ENCODE measurements at regions not wholly inside any gene's neighbourhood (a gene's known extent, or its start where the extent isn't known, plus 50 kb on each side); places are given as distances from the start of the nearest gene placed in this dataset.

DNA sequence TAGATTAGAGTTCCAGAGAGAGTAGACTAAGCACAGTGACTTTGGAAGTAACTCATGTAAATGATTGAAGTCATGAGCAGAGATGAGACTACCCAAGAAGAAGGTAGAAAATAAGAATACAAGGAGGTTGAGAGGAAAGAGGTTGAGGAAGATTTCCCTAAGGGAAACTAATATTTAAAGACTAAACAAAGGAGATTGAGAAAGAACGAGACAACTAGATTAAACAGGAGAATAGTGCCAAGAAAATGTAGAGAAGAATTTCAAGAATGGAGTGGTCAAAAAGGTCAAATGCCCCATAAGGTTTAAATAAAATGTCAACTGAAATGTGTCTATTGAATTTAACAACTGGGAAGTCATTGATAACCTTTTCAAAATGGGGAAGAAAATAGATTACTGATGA lies 59.0 kb downstream of the RPS29 start:
- Histone ChIP-seq H3K4me1 (ENCODE audit: control insufficient read depth, insufficient read depth, low read length, unreplicated experiment) (peaks cover 23% of the 10 kb centered on the region), H3K27me3 (ENCODE audit: insufficient read depth, low read length) (peaks cover 4% of the 10 kb centered on the region; the same call in 1 of the 2 replicates), H3K36me3 (ENCODE audit: insufficient read depth, low read length) (no peaks in the 10 kb centered on the region), H3K4me3 (ENCODE audit: low read depth, low read length) (peak overlapping the region; percentile 2; the same call in 1 of the 2 replicates), H3K79me2 (ENCODE audit: control insufficient read depth, insufficient read depth, low read length, unreplicated experiment) (no peaks in the 10 kb centered on the region), H3K27ac (ENCODE audit: low read depth, low read length) (no peak overlapping the region), H2AFZ (ENCODE audit: low read length, unreplicated experiment) (no peak overlapping the region)

DNA sequence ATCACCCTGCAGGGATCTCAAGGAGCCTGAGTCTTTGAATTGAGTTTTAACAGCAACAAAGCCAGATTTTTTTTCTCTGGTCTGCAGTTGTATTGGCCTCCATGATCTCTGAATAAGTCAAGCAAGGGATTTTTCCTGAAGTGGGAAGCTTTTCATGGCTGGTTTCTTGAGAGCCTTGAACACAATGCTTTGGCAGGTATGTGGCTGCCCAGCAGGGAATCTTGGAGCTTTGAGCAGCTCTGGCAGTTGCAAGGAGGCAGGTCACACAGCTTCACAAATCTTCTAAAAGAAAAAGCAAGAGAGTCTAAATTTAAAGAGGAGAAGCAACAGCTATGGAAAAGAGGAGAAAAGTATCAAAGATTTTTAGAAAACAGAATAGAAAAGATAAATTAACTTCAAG lies 60.1 kb downstream of the RPS29 start:
- H2AFZ ChIP-seq (ENCODE audit: low read length, unreplicated experiment), result no peak overlapping the region
- H3K4me3 ChIP-seq (ENCODE audit: low read depth, low read length), result no peak overlapping the region
- H3K27me3 ChIP-seq (ENCODE audit: insufficient read depth, low read length), result peaks cover 4% of the 10 kb centered on the region; the same call in 1 of the 2 replicates
- no peaks in the 10 kb centered on the region for H3K36me3 ChIP-seq (ENCODE audit: insufficient read depth, low read length)
- no peaks in the 10 kb centered on the region for H3K79me2 ChIP-seq (ENCODE audit: control insufficient read depth, insufficient read depth, low read length, unreplicated experiment)
- peaks cover 23% of the 10 kb centered on the region for H3K4me1 ChIP-seq (ENCODE audit: control insufficient read depth, insufficient read depth, low read length, unreplicated experiment)
- no peak overlapping the region for H3K27ac ChIP-seq (ENCODE audit: low read depth, low read length)

DNA sequence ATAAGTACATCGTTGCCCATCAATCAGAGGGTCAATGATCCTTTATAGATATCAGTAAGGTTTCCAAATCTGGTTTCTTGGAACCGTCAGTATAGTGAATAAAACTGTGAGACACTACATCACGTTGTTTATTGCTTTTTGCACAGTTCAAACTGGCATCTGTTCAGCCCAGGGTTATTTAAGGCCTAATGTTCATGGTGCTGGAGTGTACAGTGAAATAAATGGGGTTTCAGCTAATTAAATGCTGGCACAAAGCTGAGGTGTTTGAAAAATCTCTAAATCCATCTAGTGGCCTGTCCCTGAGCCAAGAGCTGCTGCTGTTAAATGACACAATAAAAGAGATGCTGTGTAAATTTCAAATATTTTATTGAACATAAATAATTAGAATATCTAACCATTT lies 69.9 kb downstream of the RPS29 start:
- H3K27ac ChIP-seq (ENCODE audit: low read depth, low read length), result no peak overlapping the region
- H3K79me2 ChIP-seq (ENCODE audit: control insufficient read depth, insufficient read depth, low read length, unreplicated experiment), result no peaks in the 10 kb centered on the region
- peaks cover 20% of the 10 kb centered on the region for H3K4me1 ChIP-seq (ENCODE audit: control insufficient read depth, insufficient read depth, low read length, unreplicated experiment)
- no peak overlapping the region for H2AFZ ChIP-seq (ENCODE audit: low read length, unreplicated experiment)
- H3K4me3 ChIP-seq (ENCODE audit: low read depth, low read length), result no peak overlapping the region
- peaks cover 5% of the 10 kb centered on the region; the same call in 1 of the 2 replicates for H3K27me3 ChIP-seq (ENCODE audit: insufficient read depth, low read length)
- no peaks in the 10 kb centered on the region for H3K36me3 ChIP-seq (ENCODE audit: insufficient read depth, low read length)

DNA sequence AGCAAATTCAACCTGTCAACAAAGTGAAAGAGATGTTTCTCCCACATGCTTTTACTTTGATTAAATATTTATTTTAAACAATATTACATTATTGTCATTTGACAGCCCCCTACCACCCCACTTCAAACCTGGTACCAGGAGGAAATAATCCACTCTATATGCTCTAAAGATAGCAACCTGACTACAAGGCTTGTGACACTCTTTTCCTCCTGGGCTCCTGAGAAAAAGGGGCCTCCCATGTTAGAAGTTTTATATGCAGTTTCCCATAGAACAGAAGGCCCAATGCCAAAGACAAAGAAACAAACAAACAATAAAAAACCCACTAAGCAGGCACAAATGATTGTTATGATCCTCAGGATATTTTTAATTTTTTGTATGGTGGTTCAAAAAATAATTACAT lies 73.6 kb downstream of the RPS29 start:
- H3K27me3 ChIP-seq (ENCODE audit: insufficient read depth, low read length), result no peaks in the 10 kb centered on the region
- no peaks in the 10 kb centered on the region for H3K79me2 ChIP-seq (ENCODE audit: control insufficient read depth, insufficient read depth, low read length, unreplicated experiment)
- H3K36me3 ChIP-seq (ENCODE audit: insufficient read depth, low read length), result no peaks in the 10 kb centered on the region
- H3K4me1 ChIP-seq (ENCODE audit: control insufficient read depth, insufficient read depth, low read length, unreplicated experiment), result peaks cover 20% of the 10 kb centered on the region
- H3K4me3 ChIP-seq (ENCODE audit: low read depth, low read length), result no peak overlapping the region
- H3K27ac ChIP-seq (ENCODE audit: low read depth, low read length), result peak overlapping the region; percentile 43
- no peak overlapping the region for H2AFZ ChIP-seq (ENCODE audit: low read length, unreplicated experiment)

DNA sequence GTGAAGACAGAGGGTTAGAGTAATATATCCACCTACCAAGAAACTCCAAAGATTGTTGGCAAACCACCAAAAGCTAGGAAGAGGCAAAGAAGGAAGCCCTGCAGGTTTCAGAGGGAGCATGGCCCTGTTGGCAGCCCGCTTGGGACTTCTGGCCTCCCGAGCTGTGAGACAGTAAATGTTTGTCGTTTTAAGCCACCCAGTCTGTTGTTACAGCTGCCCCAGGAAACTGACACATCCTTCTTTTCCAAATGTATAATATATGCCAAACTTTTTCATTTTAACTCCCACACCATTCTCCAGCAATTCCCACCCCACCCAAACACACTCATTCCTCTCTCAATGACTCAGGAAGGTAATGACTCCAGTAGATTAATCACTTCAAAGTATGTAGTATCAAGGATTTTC lies 74.0 kb downstream of the RPS29 start:
- peak overlapping the region; percentile 43 for H3K27ac ChIP-seq (ENCODE audit: low read depth, low read length)
- H3K4me1 ChIP-seq (ENCODE audit: control insufficient read depth, insufficient read depth, low read length, unreplicated experiment), result peaks cover 20% of the 10 kb centered on the region

DNA sequence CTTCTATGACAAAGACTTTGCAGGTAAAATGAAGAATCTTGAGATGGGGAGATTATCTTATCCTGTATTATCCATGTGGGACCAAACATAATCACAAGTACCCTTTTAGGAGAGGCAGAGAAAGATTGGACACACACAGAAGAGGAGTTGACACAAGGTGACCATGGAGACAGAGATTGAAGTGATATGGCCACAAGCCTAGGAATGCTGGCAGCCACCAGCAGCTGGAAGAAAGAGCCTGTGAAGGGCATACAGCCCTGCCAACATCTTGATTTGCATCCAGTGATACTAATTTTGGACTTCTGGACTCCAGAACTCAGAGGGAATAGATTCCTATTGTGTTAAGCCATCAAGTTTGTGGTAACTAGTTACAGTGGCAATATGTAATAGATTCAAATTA lies 78.1 kb downstream of the RPS29 start:
- Histone ChIP-seq H3K36me3 (ENCODE audit: insufficient read depth, low read length) (no peaks in the 10 kb centered on the region), H3K27me3 (ENCODE audit: insufficient read depth, low read length) (peaks cover 4% of the 10 kb centered on the region), H3K4me1 (ENCODE audit: control insufficient read depth, insufficient read depth, low read length, unreplicated experiment) (peaks cover 14% of the 10 kb centered on the region), H3K79me2 (ENCODE audit: control insufficient read depth, insufficient read depth, low read length, unreplicated experiment) (no peaks in the 10 kb centered on the region), H2AFZ (ENCODE audit: low read length, unreplicated experiment) (no peak overlapping the region), H3K4me3 (ENCODE audit: low read depth, low read length) (no peak overlapping the region), H3K27ac (ENCODE audit: low read depth, low read length) (no peak overlapping the region)

More for the DNA sequence above, 74.0 kb downstream of the RPS29 start:
- Histone ChIP-seq H3K36me3 (ENCODE audit: insufficient read depth, low read length) (no peaks in the 10 kb centered on the region), H3K27me3 (ENCODE audit: insufficient read depth, low read length) (no peaks in the 10 kb centered on the region; the same call in 1 of the 2 replicates), H2AFZ (ENCODE audit: low read length, unreplicated experiment) (no peak overlapping the region), H3K4me3 (ENCODE audit: low read depth, low read length) (no peak overlapping the region), H3K79me2 (ENCODE audit: control insufficient read depth, insufficient read depth, low read length, unreplicated experiment) (no peaks in the 10 kb centered on the region)

DNA sequence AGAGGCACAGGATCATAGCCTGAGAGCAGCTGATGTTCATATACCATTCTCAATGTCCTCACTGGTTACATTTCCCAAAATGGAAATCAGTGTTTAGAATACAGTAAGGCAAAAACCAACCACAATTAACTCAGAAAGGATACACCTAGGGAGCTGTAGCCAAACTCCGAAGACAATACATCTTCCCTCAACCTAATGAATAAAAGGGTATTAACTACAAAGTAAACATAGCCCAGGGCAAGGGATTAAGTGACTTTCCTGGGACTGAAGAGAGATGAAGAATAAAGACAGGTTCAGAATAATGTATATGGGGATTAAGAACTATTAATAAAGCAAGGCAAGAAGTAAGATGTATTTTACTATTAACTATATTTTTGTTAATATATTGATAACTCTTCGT lies 79.5 kb downstream of the RPS29 start:
- H3K36me3 ChIP-seq (ENCODE audit: insufficient read depth, low read length), result no peaks in the 10 kb centered on the region
- no peaks in the 10 kb centered on the region for H3K79me2 ChIP-seq (ENCODE audit: control insufficient read depth, insufficient read depth, low read length, unreplicated experiment)
- no peak overlapping the region for H3K27ac ChIP-seq (ENCODE audit: low read depth, low read length)
- H3K4me3 ChIP-seq (ENCODE audit: low read depth, low read length), result no peak overlapping the region
- no peak overlapping the region for H2AFZ ChIP-seq (ENCODE audit: low read length, unreplicated experiment)
- H3K27me3 ChIP-seq (ENCODE audit: insufficient read depth, low read length), result peaks cover 4% of the 10 kb centered on the region
- peaks cover 2% of the 10 kb centered on the region for H3K4me1 ChIP-seq (ENCODE audit: control insufficient read depth, insufficient read depth, low read length, unreplicated experiment)

DNA sequence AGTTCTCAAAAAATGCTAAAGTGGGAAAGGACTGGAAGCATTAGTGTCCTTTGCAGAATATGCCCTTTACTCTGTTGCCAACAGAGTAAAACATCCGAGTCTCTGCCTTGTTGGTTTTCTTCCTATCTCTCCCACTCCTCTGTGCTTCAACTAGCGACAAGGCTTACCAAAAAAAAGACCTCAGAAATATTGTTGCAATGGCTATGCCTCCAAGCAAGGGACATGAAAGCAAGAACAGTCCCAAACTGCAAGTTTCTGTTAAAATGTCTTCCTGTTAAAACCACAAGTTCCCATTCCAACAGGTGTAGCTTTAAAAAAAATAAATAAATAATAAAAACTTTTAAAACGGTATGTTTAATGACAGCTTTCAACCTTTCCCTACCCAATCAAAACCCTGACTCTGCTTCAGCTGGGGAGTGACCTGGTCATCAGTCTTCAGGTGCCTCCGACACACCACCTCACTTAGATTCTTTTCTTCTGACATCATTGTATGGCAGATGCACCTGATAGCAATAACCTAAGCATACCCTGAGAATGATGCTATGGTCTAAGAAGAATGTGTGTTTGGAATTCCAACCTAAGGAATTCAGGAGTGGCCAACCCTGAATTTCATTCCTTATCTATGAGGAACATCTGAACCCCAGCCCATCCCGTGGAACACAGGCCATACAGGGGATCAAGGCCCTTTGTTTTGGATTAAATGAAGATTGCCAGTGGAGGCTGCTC lies 81.0 kb downstream of the RPS29 start:
- H3K79me2 ChIP-seq (ENCODE audit: control insufficient read depth, insufficient read depth, low read length, unreplicated experiment), result no peaks in the 10 kb centered on the region
- no peaks in the 10 kb centered on the region for H3K4me1 ChIP-seq (ENCODE audit: control insufficient read depth, insufficient read depth, low read length, unreplicated experiment)
- H3K27me3 ChIP-seq (ENCODE audit: insufficient read depth, low read length), result peaks cover 4% of the 10 kb centered on the region
- H2AFZ ChIP-seq (ENCODE audit: low read length, unreplicated experiment), result no peak overlapping the region
- H3K4me3 ChIP-seq (ENCODE audit: low read depth, low read length), result no peak overlapping the region
- H3K36me3 ChIP-seq (ENCODE audit: insufficient read depth, low read length), result no peaks in the 10 kb centered on the region
- no peak overlapping the region for H3K27ac ChIP-seq (ENCODE audit: low read depth, low read length)

DNA sequence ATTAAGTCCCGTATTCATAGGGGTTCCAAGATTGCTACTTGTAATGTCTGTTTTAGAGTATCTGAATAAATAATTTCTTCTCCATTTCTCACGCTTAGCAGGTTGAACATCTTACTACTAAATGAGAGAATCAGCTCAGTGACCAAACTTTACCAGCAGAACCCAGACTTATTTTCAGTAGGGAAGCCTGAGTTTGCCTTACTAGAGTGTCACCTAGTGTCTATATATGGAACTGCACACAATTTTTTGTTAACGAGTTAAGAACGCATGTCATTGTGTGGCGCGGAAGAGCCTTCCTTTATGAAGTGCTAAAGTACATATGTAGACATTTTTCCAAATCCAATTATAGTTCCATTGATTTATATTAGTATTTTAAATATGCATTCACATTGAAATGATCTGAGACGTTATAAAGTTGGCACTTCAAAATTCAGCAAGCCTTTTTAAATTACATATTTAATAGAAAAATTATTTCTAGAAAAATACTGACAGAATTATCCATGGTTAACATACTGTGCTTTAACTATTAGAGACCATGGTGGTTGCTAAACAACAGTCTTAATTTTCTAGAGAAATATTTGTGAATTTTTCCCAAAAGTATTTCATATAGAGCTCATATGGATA lies 88.3 kb downstream of the RPS29 start:
- H3K27me3 ChIP-seq (ENCODE audit: insufficient read depth, low read length), result no peaks in the 10 kb centered on the region; the same call in 1 of the 2 replicates
- no peak overlapping the region for H3K4me3 ChIP-seq (ENCODE audit: low read depth, low read length)

DNA sequence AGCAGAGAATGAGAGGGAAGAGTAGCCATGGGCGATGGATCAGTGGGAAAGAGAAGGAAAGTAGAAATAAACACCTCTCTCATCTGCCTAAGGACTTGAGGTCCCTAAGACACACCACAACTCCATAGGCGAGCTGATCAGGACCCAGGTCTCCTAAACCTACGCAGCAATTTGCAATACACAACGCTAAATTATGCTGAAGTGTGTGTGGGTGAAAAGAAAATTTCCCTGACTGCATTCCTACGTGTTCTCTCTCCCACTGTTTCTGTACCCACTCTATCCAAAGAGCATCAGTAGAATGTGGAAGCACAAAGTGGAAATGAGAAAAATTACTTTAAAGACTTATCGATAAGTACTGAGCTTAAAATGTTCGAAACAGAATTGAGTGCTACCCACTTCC lies 88.9 kb downstream of the RPS29 start:
- no peaks in the 10 kb centered on the region for H3K4me1 ChIP-seq (ENCODE audit: control insufficient read depth, insufficient read depth, low read length, unreplicated experiment)
- H3K27me3 ChIP-seq (ENCODE audit: insufficient read depth, low read length), result no peaks in the 10 kb centered on the region; the same call in 1 of the 2 replicates
- H3K27ac ChIP-seq (ENCODE audit: low read depth, low read length), result no peak overlapping the region
- no peak overlapping the region for H3K4me3 ChIP-seq (ENCODE audit: low read depth, low read length)
- H3K36me3 ChIP-seq (ENCODE audit: insufficient read depth, low read length), result no peaks in the 10 kb centered on the region
- H3K79me2 ChIP-seq (ENCODE audit: control insufficient read depth, insufficient read depth, low read length, unreplicated experiment), result no peaks in the 10 kb centered on the region
- H2AFZ ChIP-seq (ENCODE audit: low read length, unreplicated experiment), result no peak overlapping the region

More for the DNA sequence above, 88.3 kb downstream of the RPS29 start:
- H3K4me1 ChIP-seq (ENCODE audit: control insufficient read depth, insufficient read depth, low read length, unreplicated experiment), result no peaks in the 10 kb centered on the region
- no peak overlapping the region for H3K27ac ChIP-seq (ENCODE audit: low read depth, low read length)
- no peak overlapping the region for H2AFZ ChIP-seq (ENCODE audit: low read length, unreplicated experiment)
- no peaks in the 10 kb centered on the region for H3K79me2 ChIP-seq (ENCODE audit: control insufficient read depth, insufficient read depth, low read length, unreplicated experiment)
- no peaks in the 10 kb centered on the region for H3K36me3 ChIP-seq (ENCODE audit: insufficient read depth, low read length)

DNA sequence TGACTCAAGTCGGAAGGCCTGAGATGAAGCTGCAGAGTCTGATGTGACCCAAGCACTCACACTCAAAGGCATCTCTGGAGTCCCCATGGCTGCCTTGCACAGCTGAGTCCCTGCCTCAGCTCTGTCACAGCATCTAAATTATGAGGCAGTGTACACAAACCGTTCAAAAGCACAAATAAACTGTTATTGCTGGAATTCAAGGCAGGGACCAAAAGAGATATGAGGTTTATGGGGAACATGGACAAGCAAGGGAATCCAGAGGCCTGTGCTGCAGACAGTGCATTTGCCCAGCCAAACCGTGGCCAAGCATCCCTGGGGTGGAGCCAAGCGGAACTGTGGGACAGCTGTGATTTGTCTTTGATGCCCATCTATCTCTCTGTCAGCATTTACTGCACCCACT lies 91.3 kb downstream of the RPS29 start:
- Histone ChIP-seq H3K27me3 (ENCODE audit: insufficient read depth, low read length) (no peaks in the 10 kb centered on the region), H3K36me3 (ENCODE audit: insufficient read depth, low read length) (no peaks in the 10 kb centered on the region), H3K4me3 (ENCODE audit: low read depth, low read length) (no peak overlapping the region), H3K27ac (ENCODE audit: low read depth, low read length) (no peak overlapping the region), H3K4me1 (ENCODE audit: control insufficient read depth, insufficient read depth, low read length, unreplicated experiment) (no peaks in the 10 kb centered on the region), H2AFZ (ENCODE audit: low read length, unreplicated experiment) (no peak overlapping the region), H3K79me2 (ENCODE audit: control insufficient read depth, insufficient read depth, low read length, unreplicated experiment) (no peaks in the 10 kb centered on the region)

Data from ACC112 (cell line).